Duodenal mucosa (tissue), 2 donors: ENCODE measurements at regions not wholly inside any gene's neighbourhood (a gene's known extent, or its start where the extent isn't known, plus 50 kb on each side); places are given as distances from the start of the nearest gene placed in this dataset.

ENCODE experiments used
- H3K27ac ChIP-seq: one replicate; pipeline ENCODE4 v1.7.0; 2013; ENCODE audit warnings: low read depth, low read length
- H3K27me3 ChIP-seq, 2 donors: one replicate each; pipeline ENCODE4 v1.7.0; 2013; ENCODE audit warnings: low read length in 2 of 2, control low read depth in 1 of 2; ENCODE audit not compliant: insufficient read depth in 2 of 2, control insufficient read depth in 1 of 2
- H3K36me3 ChIP-seq, 2 donors: one replicate each; pipeline ENCODE4 v1.7.0; 2013; ENCODE audit warnings: low read length in 2 of 2, control low read depth in 1 of 2; ENCODE audit not compliant: insufficient read depth in 2 of 2, control insufficient read depth in 1 of 2
- H3K4me1 ChIP-seq, 2 donors: one replicate each; pipeline ENCODE4 v1.7.0; 2013; ENCODE audit warnings: low read length in 2 of 2, control low read depth in 1 of 2; ENCODE audit not compliant: insufficient read depth in 2 of 2, control insufficient read depth in 1 of 2
- H3K4me3 ChIP-seq, 2 donors: one replicate each; pipeline ENCODE4 v1.7.0; 2013; ENCODE audit warnings: low read length in 2 of 2, low read depth in 1 of 2
- H3K9ac ChIP-seq, 2 donors: one replicate each; pipeline ENCODE4 v1.7.0; 2013; ENCODE audit warnings: low read length in 2 of 2, low read depth in 1 of 2
- H3K9me3 ChIP-seq, 2 donors: one replicate each; pipeline ENCODE4 v1.7.0; 2013; ENCODE audit warnings: low read length in 2 of 2, control low read depth in 1 of 2; ENCODE audit not compliant: control insufficient read depth in 1 of 2

DNA sequence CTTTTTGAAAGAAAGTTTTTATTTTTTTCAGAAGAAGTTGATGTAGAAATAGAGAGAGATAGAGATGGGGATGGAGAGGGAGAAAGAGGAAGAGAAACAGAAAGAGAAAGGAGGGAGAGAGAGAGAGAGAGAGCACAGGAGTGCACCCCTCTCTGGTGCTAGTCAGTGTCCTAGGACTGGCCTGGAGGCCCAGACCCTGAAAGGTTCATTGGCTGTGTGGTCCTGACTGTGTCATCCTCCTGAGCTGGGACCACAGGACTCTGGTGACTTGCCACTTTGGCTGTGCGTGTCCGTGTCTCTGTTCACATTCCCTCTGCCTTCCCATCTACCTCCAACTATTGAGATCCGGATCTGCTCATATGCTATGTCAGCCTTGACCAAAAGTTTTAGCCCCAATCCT, 62.1 kb upstream of the SHH start:
- H3K4me1 ChIP-seq: no peaks in the 10 kb centered on the region
- no peak overlapping the region for H3K4me3 ChIP-seq
- no peaks in the 10 kb centered on the region for H3K9me3 ChIP-seq
- no peak overlapping the region for H3K9ac ChIP-seq
- no peaks in the 10 kb centered on the region for H3K27me3 ChIP-seq
- H3K36me3 ChIP-seq: no peaks in the 10 kb centered on the region
- no peak overlapping the region for H3K27ac ChIP-seq

DNA sequence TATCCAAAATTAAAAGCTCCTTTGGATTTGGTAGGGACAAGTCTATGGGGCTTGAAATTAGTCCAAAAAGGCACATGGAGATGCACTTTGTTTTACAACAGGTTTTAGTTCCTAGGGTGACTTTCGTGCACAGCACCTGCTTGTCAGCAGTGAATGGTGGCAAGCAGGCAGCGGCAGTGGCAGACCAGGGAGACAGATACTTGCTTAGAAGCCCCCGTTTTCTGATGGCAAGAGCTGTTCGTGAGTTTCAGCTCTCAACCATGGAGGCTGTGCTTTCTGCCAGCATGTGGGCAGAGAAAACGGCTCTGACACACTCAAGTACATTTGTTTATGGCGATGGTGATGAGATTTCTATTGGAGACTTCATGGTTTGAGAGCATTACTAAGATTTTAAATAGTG, 61.7 kb upstream of the SHH start:
- H3K4me3 ChIP-seq: no peak overlapping the region
- no peaks in the 10 kb centered on the region for H3K36me3 ChIP-seq
- H3K27me3 ChIP-seq: no peaks in the 10 kb centered on the region
- no peak overlapping the region for H3K9ac ChIP-seq
- no peaks in the 10 kb centered on the region for H3K4me1 ChIP-seq
- no peaks in the 10 kb centered on the region for H3K9me3 ChIP-seq
- H3K27ac ChIP-seq: no peak overlapping the region

DNA sequence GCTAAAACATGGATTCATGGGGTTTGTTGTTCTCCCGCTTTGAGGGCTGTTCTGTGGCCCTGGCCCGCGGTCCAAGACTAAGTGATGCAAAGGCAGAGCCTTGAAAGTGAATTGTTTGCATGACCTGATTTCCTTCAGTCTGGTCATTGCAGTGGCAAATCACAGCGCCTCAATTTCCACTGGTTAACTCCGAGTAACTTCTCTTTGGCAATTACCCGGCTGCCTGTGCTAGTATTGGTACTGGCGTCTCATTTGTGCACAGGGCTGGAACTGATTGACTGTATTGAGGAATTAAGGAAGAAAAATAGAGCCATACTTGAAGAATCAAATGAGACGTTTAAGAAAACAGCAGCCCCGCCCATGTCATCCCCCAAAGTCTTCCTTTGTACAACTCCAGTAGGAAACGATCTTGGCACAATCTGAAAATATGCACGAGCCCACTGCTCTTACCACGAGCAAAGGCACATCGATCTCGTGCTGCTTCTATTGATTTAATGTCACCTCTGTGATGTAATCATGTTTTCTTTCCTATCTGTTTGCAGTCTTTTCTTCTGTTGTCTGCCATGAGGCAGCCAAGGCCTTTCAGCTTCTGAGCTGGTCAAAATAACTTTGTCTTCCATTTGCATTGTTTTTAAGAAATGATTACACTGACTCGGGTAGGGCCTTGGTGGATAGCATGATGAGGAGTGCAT, 60.6 kb upstream of the SHH start:
- no peak overlapping the region for H3K4me3 ChIP-seq
- H3K4me1 ChIP-seq: peaks cover 0 to 1% of the 10 kb centered on the region in 2 donors
- no peaks in the 10 kb centered on the region for H3K9me3 ChIP-seq
- no peak overlapping the region for H3K27ac ChIP-seq
- H3K36me3 ChIP-seq: no peaks in the 10 kb centered on the region
- H3K9ac ChIP-seq: no peak overlapping the region
- H3K27me3 ChIP-seq: no peaks in the 10 kb centered on the region

DNA sequence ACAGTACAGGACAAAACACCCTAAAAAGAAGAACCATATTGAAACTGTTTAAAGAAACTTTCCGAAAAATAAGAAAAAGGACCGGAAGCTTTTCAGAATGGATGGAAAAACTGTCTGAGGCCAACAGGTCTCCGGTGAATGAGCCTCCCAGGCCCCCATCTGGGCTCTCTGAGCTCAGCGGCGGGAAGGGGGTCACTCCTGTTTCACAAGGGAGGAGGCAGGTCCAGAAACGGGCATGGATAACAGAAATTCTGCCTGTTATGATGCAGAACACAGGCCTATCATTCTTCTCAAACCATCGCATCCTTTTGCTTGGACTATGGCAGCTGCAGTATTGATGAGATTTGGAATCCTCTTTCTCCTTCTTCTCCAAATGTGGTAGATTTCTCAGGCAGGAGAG, 58.9 kb upstream of the SHH start:
- Histone ChIP-seq H3K9ac (no peak overlapping the region), H3K36me3 (no peaks in the 10 kb centered on the region), H3K27me3 (no peaks in the 10 kb centered on the region), H3K9me3 (no peaks in the 10 kb centered on the region), H3K4me3 (no peak overlapping the region), H3K27ac (no peak overlapping the region), H3K4me1 (peaks cover 9 to 10% of the 10 kb centered on the region in 2 donors)

DNA sequence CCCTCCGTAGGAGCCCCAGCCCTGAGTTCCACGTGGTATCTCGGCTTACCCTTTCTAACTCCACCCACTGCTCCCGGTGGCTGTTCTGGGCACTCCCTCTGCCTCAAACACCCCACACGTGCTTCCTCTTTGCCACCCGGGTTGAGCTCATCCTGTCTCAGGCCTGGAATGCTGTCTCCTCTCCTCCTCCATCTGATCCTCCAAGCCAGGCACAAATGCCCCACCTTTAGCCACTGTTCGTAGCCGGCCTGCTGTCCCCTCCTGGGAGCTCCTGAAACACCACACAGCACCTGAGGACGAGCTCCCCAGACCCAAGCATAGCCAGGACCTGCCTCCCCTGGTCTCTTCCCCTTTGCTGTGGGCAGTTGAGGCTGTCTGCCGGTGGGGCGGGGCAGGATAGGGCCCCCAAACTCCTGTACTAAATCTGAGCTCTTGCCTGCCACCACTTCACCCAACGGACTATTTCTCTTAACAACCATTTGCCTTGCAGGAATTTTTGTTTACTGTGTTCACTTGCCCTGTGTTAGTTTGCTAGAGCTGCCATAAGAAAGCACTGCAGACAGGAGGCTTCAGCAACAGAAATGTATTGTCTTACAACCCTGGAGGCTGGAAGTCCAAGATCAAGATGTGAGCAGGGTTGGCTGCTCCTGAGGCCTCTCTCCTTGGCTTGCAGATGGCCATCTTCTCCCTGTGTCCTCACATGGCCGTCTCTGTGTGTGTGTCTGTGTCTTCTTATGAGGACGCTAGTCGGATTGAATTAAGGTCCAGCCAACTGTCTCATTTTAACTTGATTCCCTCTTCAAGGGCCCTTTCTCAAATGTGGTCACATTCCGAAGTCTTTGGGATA, 58.3 kb upstream of the SHH start:
- no peaks in the 10 kb centered on the region for H3K9me3 ChIP-seq
- peaks cover 9 to 14% of the 10 kb centered on the region in 2 donors for H3K4me1 ChIP-seq
- H3K9ac ChIP-seq: no peak overlapping the region
- no peak overlapping the region for H3K4me3 ChIP-seq
- H3K27ac ChIP-seq: no peak overlapping the region
- no peaks in the 10 kb centered on the region for H3K27me3 ChIP-seq
- H3K36me3 ChIP-seq: no peaks in the 10 kb centered on the region

DNA sequence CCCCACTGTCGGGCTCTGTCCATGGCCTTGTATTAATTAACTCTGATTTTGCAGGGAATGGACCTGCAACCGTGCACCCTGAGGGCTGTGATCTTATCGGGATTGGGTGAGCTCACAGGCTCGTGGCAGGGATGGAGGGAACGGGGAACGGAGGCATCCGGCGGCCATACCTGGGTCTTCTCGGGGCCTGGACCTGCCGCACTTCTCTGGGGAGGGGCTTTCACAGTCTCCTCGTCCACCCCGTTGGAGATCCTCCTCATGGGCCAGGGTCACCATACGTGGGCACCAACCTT, 57.5 kb upstream of the SHH start:
- Histone ChIP-seq H3K4me1 (peaks cover 9 to 14% of the 10 kb centered on the region in 2 donors), H3K9me3 (no peaks in the 10 kb centered on the region), H3K9ac (no peak overlapping the region), H3K27ac (no peak overlapping the region), H3K36me3 (no peaks in the 10 kb centered on the region), H3K27me3 (no peaks in the 10 kb centered on the region), H3K4me3 (no peak overlapping the region)

DNA sequence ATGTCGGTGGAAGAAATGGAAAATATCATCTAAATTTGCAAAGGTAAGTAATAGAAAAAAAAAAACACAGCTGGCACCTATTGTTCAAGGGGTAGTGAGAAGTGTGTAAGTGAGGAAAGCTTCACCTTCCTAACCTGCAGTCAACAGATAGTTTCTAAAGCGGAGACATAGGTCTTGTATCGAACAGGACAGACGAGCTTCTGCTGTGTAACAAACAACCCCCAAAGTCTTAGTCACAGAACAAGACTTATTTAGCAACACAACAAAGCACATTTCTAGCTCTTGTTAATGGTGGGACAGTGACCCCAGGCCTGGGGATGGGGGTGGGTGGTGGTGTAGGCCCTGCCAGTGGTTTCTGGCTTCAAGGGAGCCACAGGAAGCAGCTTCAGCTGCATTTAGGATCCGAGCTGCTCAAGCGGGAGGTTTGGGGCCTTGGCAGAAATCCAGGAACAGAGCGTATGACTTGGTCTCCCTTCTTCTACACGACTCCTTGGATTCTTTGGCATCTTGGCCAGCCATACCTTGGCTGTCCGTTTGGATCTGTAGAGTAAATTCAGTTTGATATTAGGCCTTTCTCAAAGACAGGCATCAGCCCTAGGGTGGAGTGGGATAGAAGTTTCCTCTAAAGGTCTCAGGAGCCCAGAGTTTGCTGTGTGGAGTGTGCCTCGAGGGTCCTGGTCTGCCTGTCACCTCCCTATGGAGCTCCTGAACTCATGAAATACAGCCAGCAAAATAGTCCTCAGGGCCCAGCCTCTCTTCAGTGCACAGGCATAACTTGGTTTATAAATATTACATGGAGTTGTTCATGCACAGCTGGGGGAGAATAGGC, 56.9 kb upstream of the SHH start:
- Histone ChIP-seq H3K9ac (no peak overlapping the region), H3K9me3 (no peaks in the 10 kb centered on the region), H3K27ac (no peak overlapping the region), H3K4me1 (peaks cover 9 to 14% of the 10 kb centered on the region in 2 donors), H3K36me3 (no peaks in the 10 kb centered on the region), H3K27me3 (no peaks in the 10 kb centered on the region), H3K4me3 (no peak overlapping the region)

DNA sequence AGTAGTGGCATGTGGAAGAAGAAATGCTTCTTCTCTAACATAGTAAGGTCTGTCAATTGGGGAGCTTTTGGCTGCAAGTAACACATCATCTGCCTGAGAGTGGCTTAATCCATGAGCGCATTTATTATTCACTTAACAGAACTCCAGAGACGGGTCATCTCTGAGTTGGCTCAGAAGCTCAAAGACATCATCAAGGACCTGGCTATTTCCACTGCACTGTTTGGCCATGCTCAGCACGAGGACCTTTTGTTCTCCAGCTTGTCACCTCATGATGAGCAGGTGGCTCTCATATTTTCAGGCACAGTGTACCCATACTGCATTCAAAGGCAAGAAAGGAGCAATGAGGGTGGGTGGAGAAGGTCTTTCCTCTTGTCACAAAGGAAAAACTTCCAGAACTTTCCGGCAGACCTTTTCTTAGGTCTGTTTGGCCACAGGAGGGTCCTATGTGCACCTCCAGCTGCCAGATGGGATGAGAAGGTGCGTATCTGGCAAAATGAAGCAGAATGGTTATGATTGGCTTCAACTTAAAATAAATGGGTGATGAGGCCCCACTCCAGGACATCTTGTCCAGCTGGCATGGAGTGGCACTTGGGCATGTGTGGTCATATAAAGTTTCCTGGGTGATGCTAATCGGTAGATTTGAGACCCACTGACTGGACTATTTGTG, 55.6 kb upstream of the SHH start:
- H3K27ac ChIP-seq: no peak overlapping the region
- H3K36me3 ChIP-seq: no peaks in the 10 kb centered on the region
- no peaks in the 10 kb centered on the region for H3K9me3 ChIP-seq
- H3K4me1 ChIP-seq: peaks cover 9 to 14% of the 10 kb centered on the region in 2 donors
- H3K4me3 ChIP-seq: no peak overlapping the region
- no peak overlapping the region for H3K9ac ChIP-seq
- H3K27me3 ChIP-seq: no peaks in the 10 kb centered on the region

DNA sequence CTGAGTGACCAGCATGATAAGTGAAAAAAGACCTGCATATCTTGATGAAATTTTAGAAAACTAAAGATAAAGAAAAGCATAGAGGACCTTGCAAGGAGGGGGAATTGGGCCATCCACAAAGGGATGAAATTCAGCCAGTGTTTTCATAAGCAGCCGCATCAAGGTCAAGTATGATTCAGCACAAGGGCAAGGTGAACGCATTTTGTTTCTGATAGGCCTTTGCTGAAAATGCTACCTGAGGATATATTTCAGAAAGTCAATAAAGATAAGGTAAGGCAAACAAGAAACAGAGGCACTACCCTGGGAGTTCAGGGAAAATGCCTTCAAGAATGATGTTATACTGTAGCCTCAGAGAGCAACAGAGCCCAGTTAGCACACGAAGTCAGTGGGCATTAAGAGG, 55.0 kb upstream of the SHH start:
- Histone ChIP-seq H3K9ac (no peak overlapping the region), H3K4me3 (no peak overlapping the region), H3K9me3 (no peaks in the 10 kb centered on the region), H3K4me1 (peaks cover 9 to 14% of the 10 kb centered on the region in 2 donors), H3K27me3 (no peaks in the 10 kb centered on the region), H3K27ac (no peak overlapping the region), H3K36me3 (no peaks in the 10 kb centered on the region)
